Kidney capillary endothelial cell (primary cell): ENCODE measurements at regions not wholly inside any gene's neighbourhood (a gene's known extent, or its start where the extent isn't known, plus 50 kb on each side); places are given as distances from the start of the nearest gene placed in this dataset.
"Not testable (repeated sequence)": the region's sequence is repeated elsewhere in the genome, so short reads cannot be mapped to it uniquely, and the experiment has no call there.

ENCODE experiments used
- DNase-seq: peaks from one replicate; pipeline ENCODE4 v3.0.0-alpha.2; 2018; ENCODE audit warnings: low spot score

DNA sequence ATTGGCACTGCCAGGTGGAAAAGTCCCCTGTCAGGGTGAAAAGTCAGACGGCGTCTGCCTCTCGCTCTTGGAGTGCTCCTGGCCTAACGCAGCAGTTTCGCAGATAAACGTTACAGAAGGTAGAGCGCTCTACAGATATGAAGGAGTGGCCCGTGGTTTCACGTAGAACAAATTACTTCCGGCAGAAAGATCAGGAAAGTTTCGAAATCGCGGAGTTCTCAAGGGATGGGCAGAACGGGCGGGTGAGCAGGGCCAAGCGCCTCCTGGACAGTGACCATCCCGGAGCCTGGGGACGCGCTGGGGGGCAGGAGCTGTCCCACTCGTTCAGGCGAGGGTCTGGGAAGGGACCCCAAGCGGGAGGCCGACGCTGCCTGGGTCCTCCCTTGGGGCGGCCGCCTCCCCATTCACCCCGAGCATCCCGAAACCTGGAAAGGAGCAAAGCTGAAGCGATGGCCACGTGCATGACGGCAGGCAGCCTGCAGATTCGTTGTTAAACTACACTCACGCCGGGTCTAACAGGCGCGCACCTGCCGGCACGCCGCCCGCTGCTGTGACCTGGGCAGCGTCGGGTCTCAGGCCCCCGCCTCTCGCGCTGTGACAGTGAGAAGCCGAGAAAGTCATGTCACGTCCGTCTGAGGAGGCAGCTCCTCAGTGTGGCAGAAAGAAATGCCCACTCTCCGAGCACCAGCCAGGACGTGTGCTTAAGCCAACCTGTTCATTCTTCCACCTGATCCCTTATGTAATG lies 122.9 kb upstream of the SALL3 start:
- DNase-seq: no peak

DNA sequence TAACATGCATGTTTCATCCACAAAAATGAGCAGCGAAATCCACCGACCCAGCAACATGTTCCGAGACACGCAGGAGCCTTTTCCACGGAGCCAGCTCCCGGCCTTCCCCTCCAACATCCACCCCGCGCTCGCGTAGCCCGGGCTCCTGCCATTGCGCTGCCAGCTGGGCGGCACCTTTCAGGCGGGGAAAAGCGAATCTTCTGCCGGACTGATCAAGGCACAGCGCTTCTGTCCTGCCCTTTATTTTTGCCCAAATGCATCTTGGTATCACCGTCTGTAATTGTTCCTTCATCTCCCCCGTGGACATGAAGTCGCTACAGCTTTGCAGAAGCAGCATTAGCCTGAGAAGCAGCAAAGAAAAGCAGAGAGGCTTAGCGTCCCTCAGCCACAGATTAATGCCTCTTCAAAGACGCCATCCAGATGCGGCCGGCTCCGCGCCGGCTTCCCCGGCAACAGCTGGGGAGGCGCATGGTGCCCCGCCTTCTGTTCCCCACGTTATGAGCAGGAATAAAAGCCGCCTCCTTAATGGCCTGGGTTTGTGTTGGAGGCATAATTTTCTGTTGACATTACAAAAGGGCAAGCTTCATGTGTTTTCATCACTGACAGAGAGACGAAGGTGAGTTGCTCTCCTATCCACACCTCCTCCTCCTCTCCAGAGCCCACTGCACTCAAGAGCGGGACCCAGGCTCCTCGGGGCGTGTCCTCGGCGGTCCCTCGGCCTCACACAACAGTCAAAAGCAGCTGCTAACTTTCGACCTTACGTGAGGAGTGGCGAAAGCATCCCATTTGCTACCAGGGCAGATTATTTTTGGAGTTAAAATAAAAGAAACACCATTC lies 122.1 kb upstream of the SALL3 start:
- no peak for DNase-seq

DNA sequence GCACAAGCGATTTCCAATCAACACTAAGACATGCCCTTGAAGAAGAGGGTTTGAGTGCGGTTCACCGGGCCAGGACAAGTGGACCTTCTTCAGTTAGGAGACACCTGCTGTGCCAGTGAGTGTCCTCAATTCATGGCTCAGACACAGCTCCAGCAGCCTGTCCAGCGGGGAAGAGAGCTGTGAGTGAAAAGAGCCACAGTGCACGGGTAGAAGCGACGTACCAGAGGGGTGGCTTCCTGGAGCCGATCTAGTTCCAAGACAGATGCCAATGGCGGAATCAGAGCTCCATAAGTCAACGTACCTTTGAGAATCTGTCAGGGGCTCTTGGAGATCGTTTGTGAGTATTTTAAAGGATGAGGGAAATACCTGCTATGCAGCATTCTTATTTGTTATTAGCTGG lies 119.9 kb upstream of the SALL3 start:
- no peak for DNase-seq

DNA sequence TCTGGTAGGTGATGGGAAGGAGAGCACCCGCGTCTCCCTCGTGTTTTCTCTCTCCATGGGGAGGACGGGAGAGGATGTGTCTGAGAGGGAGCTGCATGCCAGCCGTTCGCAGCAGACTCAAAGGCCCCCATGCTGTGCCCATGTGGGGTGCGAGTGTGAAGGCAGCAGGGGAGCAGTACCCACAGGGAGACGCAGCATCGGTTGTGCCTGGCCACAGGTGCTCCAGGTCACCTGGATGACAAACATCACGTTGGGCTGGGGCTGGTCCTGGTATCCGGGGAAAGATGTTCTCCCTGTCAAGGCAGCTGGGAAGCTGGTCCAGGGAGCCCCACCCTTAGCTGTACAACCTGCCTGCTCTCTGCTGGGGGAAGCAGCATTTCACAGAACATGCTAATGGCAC lies 119.5 kb upstream of the SALL3 start:
- no peak for DNase-seq

DNA sequence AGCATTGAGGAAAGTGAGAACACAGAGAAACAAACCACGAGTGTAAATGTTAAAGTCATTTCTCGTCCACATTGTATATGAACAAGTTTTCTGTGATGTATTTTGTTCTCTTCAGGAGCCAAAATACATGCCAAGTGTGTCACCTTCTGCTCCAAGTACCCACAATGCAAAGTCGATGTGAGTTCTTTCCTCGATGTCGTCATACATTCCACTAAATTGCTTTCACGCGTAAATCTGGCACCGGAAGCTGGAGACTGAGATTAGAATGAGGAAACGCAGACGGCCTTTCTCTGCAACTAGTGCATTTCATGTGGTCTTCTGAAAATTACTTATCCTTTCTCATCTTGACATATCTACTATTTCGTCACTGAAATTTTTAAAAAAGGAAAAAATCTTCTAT lies 118.5 kb upstream of the SALL3 start:
- DNase-seq: no peak

DNA sequence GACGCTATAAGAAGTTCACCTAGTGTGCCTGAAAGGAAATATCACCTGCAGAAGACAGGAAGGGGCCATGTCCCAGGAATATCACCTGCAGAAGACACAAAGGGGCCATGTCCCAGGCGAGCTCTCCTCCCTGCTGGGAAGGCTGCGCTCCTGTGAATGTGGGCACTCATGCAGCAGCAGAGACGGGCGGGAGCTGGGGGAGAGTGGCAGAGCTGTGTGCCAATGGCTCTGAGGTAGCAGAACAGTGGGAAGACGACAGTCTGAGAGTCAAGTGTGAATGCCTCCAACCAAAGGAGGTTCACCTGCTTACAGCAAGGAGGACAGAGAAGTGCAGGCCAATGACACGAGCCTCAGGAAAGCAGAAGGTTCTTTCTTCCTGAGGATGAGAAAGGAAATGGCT lies 117.9 kb upstream of the SALL3 start:
- no peak for DNase-seq

DNA sequence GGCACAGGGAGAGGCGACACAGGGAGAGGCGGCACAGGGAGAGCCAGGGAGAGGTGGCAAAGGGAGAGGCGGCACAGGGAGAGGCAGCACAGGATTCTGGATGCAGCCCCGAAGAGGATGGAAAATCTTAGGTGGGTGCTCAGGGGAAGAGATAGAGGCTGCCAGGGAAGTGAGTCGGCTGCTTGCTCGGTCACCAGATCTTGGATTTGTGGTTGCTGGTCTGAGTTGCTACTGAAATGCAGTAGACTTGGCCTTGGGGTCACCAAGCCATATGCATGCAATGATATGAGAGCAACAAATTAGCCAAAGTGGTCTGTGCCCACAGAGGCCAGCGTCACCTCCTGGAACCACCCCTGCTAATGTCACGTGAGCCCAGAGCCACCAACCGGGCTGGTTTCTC lies 117.2 kb upstream of the SALL3 start:
- DNase-seq: no peak

DNA sequence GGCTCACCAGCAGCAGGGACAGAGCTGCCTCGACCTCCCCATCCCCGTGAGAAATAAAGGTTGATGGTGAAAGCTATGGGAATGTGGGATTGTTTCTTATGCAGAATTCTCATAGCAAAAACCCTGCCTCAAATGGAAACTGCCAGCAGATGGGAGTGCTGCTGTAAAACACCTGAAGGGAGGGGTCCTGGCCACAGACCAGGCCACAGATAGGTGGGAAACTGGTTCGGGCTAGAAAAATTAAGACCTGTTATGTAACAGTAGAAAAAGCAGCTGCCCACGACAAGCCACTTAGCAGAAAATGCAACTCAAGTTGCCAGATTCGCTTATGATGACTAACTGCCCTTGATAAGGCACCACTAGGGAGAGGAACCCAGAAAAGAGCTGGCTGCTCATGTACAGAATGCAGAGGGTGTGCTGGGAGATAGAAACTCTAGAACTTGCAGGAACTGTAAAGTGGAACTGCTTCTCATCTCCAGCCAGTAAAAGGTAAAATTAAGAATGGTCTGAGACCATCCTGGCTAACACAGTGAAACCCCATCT lies 114.5 kb upstream of the SALL3 start:
- DNase-seq: no peak

DNA sequence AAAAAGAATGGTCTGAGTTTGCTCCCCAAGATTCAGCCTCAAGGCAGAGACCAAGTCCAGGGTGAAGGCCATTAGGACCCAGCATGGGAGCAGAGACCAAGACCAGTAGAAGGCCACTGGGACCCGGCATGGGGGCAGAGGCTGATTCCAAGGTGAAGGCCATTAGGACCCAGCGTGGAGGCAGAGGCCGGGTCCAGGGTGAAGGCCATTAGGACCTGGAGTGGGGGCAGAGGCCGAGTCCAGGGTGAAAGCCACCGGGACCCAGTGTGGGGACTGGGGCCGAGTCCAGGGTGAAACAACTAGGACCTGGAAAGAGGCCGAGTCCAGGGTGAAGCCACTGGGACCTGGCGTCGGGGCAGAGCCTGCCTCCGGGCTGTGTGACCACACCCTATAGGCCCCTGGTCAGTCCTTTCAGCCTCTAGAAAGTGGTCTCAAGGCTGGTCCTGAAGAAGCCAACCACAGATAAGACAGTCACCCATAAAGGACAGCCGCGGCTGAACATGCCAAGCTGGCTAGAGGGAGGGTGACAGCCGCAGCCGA lies 113.8 kb upstream of the SALL3 start:
- no peak for DNase-seq

DNA sequence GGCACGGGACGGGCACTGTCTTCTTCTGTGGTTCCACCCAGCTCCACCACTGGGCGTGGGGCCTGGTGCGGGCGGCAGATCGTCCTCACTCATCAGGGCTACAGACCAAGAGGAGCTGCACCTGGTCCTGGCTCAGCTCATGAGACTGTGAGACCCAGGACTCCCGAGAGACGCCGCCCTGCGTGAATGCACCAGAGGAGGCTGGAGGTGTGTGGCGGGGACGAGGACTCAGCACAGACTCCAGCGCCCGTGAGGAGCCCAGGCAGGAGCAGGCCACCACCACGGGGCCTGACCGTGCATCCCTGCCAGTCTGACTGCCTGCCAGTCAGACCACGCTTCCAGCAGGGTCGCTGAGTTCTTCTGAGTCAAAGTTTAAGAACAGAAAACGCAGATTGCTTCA lies 112.5 kb upstream of the SALL3 start:
- no peak for DNase-seq

DNA sequence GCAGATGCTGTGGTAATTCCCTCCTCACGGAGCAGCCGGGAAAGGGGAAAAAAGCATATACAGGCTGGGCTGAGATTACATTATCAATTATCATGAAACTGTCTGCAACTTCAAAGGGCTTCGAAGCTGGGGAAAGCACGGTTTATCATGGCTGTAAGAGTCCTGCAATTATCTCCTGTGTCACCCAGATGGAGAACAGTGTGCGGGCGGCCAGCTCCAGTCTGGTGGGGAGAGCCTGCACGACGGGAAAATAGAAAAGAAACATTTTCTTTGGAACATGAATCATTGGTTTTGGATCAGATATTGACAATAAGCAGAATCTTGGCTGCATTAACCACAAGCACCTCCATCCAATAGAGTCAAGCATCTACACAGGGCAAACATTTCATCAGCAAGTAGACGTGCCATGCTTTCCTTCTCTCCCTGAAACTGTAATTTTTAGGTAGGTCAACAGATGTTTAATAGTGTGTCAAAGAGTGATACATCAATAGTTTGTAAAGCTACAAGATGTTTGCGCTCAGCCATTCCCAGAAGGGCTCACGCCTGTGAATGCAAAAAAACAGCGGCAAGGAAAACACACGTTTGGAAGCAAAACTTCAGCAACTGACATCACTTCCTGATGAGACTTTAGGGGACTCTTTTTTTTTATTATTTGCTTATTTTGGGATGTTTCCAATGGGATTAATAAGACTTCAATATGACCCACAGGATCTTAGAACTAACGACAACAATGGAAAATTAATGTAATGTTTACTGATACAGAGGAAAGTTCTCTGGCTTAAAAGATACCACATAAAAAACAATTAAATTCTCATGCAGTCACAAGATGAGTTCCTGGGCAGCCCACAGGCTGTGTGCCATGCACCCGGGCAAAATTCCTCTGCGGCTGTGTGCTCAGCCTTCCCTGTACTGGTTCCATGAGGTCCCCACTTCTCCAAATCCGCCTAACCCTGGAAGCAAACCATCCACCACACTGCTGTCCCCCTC lies 111.0 kb upstream of the SALL3 start:
- no peak for DNase-seq

DNA sequence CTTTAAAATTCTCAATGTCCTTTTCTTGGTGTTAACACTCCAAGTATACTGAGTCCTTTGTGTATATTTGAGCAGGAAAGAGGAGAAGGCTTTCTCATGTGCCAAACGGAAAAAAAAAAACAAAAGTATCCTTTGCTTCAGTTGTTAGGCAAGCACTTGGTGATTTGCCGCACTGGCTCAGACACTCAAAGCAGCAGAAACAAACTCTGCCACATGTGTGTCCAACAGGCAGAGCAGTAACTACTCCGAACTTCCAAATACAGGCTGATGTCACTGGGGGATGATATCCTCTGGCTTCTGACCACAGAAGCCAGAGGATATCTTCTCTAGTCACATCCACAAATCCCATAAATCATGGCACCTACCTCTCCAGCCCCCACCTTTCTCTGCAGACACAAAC lies 108.0 kb upstream of the SALL3 start:
- DNase-seq: no peak

DNA sequence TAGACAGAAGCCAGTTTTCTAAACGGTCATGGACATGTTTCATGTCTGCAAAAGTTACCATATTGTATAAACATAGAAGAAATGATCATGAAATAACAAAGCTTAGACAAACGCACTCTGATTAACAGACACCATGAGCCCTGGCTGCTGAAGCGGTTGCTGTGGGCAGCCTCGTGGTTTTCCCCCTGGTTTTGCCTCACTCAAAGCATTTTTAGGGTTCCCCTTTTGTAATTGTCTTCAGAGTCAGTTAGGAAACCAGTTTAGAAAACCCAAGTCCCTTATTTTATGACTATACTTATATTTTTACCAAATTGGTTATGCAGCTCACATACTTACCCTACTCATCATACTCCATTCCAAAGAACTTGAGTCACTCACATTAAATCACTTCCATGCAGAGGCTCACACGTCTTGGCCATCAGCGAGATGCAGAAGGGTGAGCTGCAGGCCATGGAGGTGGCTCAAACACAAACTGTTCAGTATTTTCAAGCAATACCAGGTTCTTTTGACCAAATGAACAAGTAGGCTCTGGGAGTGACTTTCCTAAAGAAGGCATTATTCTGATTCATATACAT lies 105.6 kb upstream of the SALL3 start:
- DNase-seq: no peak

DNA sequence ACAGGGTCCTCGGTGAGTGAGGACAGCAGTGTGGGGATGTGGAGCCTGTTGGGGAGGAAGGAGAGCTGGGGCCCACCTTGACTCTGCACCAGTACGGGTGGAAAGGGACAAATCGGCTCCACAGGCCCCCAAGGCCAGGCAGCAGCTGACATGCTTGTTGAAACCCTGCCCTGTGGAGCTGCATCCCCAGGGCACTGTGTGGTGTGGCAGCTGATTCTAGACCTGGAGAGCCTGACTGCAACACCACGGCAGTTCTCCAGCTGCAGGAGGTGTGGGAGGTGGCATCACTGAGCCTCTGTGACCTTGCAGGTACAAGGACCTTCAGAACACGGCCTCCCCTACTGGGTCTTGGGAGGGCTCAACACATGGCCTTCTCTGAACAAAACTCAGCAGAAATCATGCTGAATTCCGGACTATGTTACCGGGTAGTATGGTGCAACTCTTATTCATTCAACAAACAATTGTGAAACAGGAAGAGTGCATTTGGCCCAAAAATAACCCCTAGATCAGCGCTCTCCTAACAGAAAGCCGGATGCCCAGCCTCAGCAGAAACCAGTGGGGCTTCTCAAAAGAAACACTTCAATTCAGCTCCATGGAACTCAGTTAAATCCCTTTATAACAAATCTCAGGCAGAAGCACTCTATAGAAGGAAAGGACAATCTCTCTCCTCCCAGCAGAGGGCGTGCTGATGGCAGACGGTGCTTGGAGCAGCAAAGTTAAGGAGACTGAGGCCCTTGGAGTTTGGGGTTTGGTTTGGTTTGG lies 104.4 kb upstream of the SALL3 start:
- peak; percentile 11 for DNase-seq

DNA sequence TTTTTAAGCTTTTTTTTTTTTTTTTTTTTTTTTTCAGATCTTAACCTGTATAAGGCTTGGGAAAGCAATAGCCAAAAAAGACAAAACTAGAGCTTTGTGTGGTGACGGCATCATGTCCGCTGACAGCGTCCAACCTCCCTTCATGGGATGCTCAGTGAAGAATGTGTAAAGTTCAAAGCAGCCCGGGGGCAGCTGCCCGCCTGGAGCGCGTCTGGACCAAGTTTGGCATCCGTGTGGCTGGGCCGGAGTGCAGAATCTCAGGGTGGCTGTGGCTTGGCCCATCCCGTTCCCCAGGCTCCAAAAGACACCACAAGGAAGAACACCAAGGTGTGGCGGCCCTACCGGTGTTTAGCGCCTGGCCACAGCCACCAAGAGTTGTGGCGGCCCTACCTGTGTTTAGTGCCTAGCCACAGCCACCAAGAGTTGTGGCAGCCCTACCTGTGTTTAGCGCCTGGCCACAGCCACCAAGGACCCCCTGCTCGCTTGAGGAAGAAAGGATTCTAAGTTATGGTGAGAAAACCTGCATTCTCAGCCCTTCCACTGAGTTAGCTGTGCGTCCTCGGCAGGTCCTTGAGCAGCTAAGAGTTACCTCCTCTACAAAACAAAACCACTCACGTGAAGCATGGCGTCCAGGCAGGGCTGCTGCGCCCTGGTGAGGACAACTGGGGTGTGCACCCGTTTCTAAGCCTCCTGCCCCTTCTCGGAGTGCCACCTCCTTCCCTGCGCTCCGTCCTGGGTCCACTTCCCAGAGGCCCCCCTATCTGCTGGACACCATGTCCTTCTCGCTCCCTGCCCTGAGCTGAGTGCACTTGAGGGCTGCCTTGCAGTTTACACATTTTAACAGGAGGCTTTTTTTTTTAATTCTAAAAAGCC lies 103.6 kb upstream of the SALL3 start:
- DNase-seq: no peak

DNA sequence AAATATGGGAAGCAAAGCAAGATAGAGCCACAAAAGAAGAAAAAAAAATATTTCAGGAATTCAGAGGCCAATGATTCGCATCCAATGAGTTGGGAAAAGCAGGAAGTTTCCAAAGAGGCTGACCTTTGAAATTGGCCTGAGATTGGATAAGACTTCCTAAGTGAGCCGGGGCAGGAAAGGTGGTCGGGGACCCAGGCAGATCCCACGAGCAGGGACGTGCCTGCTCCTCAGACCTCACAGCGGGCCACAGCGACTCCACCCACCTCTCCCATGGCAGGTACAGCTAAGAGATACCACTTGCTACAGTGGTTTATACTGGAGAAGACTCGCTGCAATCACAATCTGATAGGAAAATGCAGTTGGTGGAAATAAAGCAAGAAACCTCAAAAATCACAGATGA lies 102.8 kb upstream of the SALL3 start:
- no peak for DNase-seq

DNA sequence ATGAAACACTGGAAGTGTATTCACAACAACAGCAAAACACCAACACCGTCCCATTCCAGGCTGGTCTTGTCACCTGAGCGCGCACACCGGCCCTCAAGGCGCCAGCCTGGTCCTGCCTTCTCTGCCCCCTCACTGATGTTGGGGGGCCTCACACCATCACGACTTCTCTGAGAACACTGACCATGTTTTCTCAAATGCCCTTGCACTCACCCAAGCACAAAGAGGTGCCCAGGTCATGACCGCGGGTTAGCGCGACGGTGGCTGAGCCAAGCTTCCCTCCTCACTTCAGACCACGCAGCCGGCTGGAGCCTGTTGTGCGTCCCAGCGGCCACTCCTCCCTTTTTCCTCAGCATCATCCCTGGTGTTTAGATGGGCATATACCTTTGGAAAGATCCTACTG lies 101.3 kb upstream of the SALL3 start:
- no peak for DNase-seq

DNA sequence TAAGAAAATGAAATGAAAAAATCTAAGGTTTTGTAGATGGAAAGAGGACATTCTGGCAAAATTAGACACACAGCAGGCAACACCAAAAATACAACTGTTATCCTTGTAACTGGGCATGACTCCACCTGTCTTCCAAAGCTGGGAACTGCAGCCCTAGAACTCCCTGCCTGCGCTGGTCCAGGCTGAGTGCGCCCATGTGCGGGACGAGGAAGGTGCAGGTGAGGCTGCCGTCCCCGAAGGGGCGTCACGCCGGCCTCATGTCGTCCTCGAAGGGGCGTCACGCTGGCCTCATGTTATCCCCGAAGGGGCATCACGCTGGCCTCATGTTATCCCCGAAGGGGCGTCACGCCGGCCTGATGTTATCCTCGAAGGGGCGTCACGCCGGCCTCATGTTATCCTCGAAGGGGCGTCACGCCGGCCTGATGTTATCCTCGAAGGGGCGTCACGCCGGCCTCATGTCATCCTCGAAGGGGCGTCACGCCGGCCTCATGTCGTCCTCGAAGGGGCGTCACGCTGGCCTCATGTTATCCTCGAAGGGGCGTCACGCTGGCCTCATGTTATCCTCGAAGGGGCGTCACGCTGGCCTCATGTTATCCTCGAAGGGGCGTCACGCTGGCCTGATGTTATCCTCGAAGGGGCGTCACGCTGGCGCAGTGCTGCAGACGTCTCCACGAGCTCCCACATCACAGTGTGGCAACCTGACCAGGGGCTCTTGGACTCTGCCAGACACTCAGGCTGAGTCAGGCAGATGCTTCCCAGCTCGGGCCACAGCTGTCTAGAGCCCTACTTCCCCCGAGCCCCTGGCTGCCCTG lies 100.3 kb upstream of the SALL3 start:
- DNase-seq: not testable (repeated sequence)

DNA sequence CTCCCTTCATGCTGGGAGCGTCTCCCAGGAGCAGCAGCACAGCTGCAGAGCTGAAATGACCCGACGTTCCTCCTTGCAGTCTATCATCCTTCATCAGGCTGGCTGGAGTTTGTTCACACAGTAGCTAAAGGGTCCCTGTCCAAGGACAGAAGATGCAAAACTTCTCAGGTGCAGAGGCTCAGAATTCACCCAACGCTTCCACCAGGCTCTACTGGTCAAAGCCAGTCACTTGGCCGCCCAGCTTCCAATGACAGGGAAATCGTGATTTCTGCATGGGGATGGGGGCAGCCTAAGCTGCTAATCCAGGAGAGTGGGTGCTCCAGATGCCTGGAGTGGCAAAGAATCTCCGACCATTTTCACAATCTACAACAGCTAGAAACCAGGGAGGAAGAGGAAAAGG lies 97.0 kb upstream of the SALL3 start:
- DNase-seq: no peak
